A204.1 (cell line): ENCODE measurements at regions not wholly inside any gene's neighbourhood (a gene's known extent, or its start where the extent isn't known, plus 50 kb on each side); places are given as distances from the start of the nearest gene placed in this dataset.
"Not testable (repeated sequence)": the region's sequence is repeated elsewhere in the genome, so short reads cannot be mapped to it uniquely, and the experiment has no call there.

Experiments used
- FAIRE-seq: peaks from 2 replicates; lab custom pipeline; 2012; peaks lifted over from hg19 to GRCh38; lab: Jason Lieb, UNC

DNA sequence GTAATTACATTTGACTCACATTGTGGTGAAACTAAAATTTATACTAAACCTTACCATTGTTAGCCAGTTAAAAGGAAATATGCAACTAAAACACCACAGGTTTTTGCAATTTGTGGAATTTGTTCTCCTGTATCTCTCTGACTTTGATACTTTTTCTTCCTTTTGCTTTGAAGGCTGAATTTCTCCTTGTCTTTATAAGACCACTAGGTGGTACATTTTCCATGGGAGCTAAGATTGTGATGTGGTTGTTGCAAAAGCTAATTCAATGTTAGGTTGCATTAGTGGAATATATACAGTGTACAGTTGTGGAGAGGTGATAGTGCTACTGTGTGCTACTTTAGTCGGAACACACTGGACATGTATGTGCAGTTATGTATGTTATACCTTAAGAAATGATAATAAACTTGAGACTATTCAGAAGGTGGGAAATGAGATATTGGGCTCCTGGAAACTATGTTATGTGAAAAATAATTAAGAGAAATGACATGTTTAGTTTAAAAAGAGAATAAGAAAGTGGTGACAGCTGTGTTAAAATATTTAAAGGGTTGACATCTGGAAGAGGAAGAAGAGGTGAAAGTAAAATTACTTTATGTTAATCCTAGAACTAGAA lies 70.3 kb downstream of the ARL9 start:
- FAIRE-seq: peak; percentile 94

DNA sequence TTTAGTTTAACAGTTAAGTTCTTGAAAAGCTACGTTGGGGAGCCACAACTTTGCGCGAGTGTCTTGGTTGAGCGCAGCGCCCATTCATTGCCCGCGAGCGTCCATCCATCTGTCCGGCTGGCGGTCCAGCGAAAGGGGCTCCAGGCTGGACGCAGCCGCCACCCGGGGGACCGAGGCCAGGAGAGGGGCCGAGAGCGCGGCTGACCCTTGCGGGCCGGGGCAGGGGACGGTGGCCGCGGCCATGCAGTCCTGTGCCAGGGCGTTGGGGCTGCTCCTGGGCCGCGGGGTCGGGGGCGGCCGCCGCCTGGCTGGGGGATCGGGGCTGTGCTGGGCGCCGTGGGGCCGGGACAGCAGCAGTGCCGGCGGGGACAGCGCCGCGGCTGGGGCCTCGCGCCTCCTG lies 86.8 kb downstream of the ARL9 start:
- not testable (repeated sequence) for FAIRE-seq
